ENCODE measurements at regions not wholly inside any gene's neighbourhood (a gene's known extent, or its start where the extent isn't known, plus 50 kb on each side); places are given as distances from the start of the nearest gene placed in this dataset.

DNA sequence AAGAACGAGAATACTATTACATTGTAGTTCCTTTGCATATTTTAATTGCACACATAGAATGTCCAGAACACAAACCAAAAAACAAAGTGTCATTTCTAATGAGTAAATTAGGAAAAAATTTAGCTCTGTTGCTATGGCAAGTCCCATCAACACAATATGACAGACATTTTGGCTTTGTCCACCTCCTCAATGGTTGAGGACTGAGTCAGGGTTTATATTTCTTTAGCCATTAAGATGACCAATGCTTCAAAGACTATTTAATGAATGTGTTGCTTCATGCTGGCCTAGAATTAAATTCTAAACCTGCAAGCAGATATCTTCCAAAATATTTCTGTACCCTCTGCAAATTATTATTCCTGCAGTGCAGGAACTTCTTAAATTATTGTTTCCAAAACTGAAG is 719.2 kb downstream of the NTRK3 start:
- TF ChIP-seq, protein P1, sequence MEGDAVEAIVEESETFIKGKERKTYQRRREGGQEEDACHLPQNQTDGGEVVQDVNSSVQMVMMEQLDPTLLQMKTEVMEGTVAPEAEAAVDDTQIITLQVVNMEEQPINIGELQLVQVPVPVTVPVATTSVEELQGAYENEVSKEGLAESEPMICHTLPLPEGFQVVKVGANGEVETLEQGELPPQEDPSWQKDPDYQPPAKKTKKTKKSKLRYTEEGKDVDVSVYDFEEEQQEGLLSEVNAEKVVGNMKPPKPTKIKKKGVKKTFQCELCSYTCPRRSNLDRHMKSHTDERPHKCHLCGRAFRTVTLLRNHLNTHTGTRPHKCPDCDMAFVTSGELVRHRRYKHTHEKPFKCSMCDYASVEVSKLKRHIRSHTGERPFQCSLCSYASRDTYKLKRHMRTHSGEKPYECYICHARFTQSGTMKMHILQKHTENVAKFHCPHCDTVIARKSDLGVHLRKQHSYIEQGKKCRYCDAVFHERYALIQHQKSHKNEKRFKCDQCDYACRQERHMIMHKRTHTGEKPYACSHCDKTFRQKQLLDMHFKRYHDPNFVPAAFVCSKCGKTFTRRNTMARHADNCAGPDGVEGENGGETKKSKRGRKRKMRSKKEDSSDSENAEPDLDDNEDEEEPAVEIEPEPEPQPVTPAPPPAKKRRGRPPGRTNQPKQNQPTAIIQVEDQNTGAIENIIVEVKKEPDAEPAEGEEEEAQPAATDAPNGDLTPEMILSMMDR (IDR thresholded peaks at IDR 0.05; ENCODE audit: insufficient read depth, low read length): no peak
- TF ChIP-seq, protein P2, sequence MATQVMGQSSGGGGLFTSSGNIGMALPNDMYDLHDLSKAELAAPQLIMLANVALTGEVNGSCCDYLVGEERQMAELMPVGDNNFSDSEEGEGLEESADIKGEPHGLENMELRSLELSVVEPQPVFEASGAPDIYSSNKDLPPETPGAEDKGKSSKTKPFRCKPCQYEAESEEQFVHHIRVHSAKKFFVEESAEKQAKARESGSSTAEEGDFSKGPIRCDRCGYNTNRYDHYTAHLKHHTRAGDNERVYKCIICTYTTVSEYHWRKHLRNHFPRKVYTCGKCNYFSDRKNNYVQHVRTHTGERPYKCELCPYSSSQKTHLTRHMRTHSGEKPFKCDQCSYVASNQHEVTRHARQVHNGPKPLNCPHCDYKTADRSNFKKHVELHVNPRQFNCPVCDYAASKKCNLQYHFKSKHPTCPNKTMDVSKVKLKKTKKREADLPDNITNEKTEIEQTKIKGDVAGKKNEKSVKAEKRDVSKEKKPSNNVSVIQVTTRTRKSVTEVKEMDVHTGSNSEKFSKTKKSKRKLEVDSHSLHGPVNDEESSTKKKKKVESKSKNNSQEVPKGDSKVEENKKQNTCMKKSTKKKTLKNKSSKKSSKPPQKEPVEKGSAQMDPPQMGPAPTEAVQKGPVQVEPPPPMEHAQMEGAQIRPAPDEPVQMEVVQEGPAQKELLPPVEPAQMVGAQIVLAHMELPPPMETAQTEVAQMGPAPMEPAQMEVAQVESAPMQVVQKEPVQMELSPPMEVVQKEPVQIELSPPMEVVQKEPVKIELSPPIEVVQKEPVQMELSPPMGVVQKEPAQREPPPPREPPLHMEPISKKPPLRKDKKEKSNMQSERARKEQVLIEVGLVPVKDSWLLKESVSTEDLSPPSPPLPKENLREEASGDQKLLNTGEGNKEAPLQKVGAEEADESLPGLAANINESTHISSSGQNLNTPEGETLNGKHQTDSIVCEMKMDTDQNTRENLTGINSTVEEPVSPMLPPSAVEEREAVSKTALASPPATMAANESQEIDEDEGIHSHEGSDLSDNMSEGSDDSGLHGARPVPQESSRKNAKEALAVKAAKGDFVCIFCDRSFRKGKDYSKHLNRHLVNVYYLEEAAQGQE (IDR thresholded peaks at IDR 0.05; ENCODE audit: insufficient replicate concordance, low read depth): no peak
- TF ChIP-seq POLR2AphosphoS5 (IDR thresholded peaks at IDR 0.05; ENCODE audit: low read depth): no peak
- TF ChIP-seq SPI1 (IDR thresholded peaks at IDR 0.05; ENCODE audit: borderline replicate concordance, low read depth): no peak

All from HL-60 (cell line).